HepG2 (cell line): ENCODE measurements at regions not wholly inside any gene's neighbourhood (a gene's known extent, or its start where the extent isn't known, plus 50 kb on each side); places are given as distances from the start of the nearest gene placed in this dataset.

Source experiments
- ATAC-seq: fragments of 200-7000 bp; cut with Tn5 transposase; 3 replicates; pipeline ENCODE4 v1.9.1; 2020; ENCODE audit warnings: mild to moderate bottlenecking, moderate library complexity
- BruUV-seq: library from RNA; stranded (reverse); fragments of 400-500 nt; replicated peaks from 2 replicates; lab custom pipeline; 2021; lab: Mats Ljungman, UMichigan
- CTCF ChIA-PET: fragments of 300-600 bp; formaldehyde crosslinking; extraction: SDS; loops from one replicate; lab custom pipeline; 2021; ENCODE audit warnings: low total read pairs, inconsistent platforms, low intra/inter-chr PET ratio; lab: Yijun Ruan, JAX
- POLR2A ChIA-PET: fragments of 350-600 bp; sonication (Branson Sonifier 250); formaldehyde crosslinking; loops from one replicate; lab custom pipeline; 2020; ENCODE audit warnings: antibody characterized with exemption, inconsistent platforms; lab: Yijun Ruan, JAX
- DNase-seq: peaks from one replicate; pipeline ENCODE4 v3.0.0-alpha.2; 2015; ENCODE audit warnings: low spot score
- FAIRE-seq: peaks from 3 replicates; lab custom pipeline; 2011; peaks lifted over from hg19 to GRCh38; lab: Jason Lieb, UNC
- H2AFZ ChIP-seq: one replicate; pipeline ENCODE4 v1.6.1; 2011; ENCODE audit warnings: low read length, inconsistent platforms
- H3K27ac ChIP-seq: fragments of 300-600 bp; 3 replicates; pipeline ENCODE4 v1.8.0; 2011; ENCODE audit warnings: mixed run types, mild to moderate bottlenecking, mixed read lengths, low read length, inconsistent platforms; ENCODE audit not compliant: insufficient read depth; ENCODE audit errors: extremely low read length
- H3K27me3 ChIP-seq, 2 experiments: fragments of 200-600 bp in 1 of 2; 2 replicates in 1 of 2; 3 replicates in 1 of 2; pipeline versions ENCODE4 v1.6.0 to v1.8.0; 2011; ENCODE audit warnings: low read length in 2 of 2, mild to moderate bottlenecking in 2 of 2, moderate library complexity in 2 of 2, inconsistent platforms in 1 of 2; ENCODE audit not compliant: insufficient read depth in 2 of 2, control insufficient read depth in 1 of 2
- H3K36me3 ChIP-seq, 2 experiments: fragments of 200-600 bp in 1 of 2; replicated peaks in 1 of 2; 2 replicates in 1 of 2; 3 replicates in 1 of 2; pipeline versions ENCODE4 v1.5.1 to v1.8.0; 2011; ENCODE audit warnings: low read length in 2 of 2, inconsistent platforms in 1 of 2; ENCODE audit not compliant: insufficient read depth in 2 of 2, control insufficient read depth in 1 of 2
- H3K4me1 ChIP-seq: 2 replicates; pipeline ENCODE4 v1.5.1; 2012; ENCODE audit warnings: low read length, inconsistent platforms; ENCODE audit not compliant: insufficient read depth
- H3K4me2 ChIP-seq: 2 replicates; pipeline ENCODE4 v1.6.0; 2011; ENCODE audit warnings: low read depth, low read length, inconsistent platforms
- H3K4me3 ChIP-seq, 3 experiments: fragments of 200-600 bp in 1 of 3; sonication (generic), shearing (Covaris generic) in 1 of 3; replicated peaks in 1 of 3; 2 replicates each; pipeline ENCODE4 v1.5.1; 2011 to 2016; ENCODE audit warnings: low read length in 3 of 3, inconsistent platforms in 2 of 3, low read depth in 2 of 3, mild to moderate bottlenecking in 2 of 3, control low read depth in 1 of 3, mixed read lengths in 1 of 3; ENCODE audit not compliant: insufficient read depth in 1 of 3
- H3K79me2 ChIP-seq: one replicate; pipeline ENCODE4 v1.6.1; 2011; ENCODE audit warnings: low read length, inconsistent platforms; ENCODE audit not compliant: insufficient read depth
- H3K9ac ChIP-seq: 2 replicates; pipeline ENCODE4 v1.6.0; 2011; ENCODE audit warnings: mild to moderate bottlenecking, low read depth, low read length, inconsistent platforms; ENCODE audit not compliant: insufficient read depth
- H3K9me3 ChIP-seq: 2 replicates; pipeline ENCODE4 v1.5.1; 2012; ENCODE audit warnings: mild to moderate bottlenecking, low read length
- H4K20me1 ChIP-seq: 2 replicates; pipeline ENCODE4 v1.6.0; 2011; ENCODE audit warnings: inconsistent platforms, mild to moderate bottlenecking, low read length, moderate library complexity; ENCODE audit not compliant: insufficient read depth
- MAFK ChIP-seq, 2 experiments: IDR thresholded peaks in 1 of 2; conservative IDR thresholded peaks in 1 of 2; 2 replicates each; pipeline ENCODE4 v1.6.1; 2011; ENCODE audit warnings: improper control_type of control experiment in 2 of 2, low read length in 2 of 2
- PHF21A ChIP-seq: sonication (generic); formaldehyde crosslinking; IDR thresholded peaks from 2 replicates; pipeline ENCODE4 v1.5.0; 2020; ENCODE audit warnings: mild to moderate bottlenecking, missing genetic modification reagents
- RELA ChIP-seq: sonication (generic); formaldehyde crosslinking; IDR thresholded peaks from 2 replicates; pipeline ENCODE4 v1.4.0; 2020; ENCODE audit warnings: missing genetic modification reagents
- RFX1 ChIP-seq: fragments of 450-650 bp; IDR thresholded peaks from 2 replicates; pipeline ENCODE4 v1.6.1; 2017
- ZNF205 ChIP-seq: IDR thresholded peaks from 2 replicates; pipeline ENCODE4 v1.6.1; 2018; ENCODE audit warnings: missing biosample characterization, missing genetic modification reagents
- ZNF713 ChIP-seq: sonication (generic); formaldehyde crosslinking; IDR thresholded peaks from 2 replicates; pipeline ENCODE4 v1.4.0; 2020; ENCODE audit warnings: mild to moderate bottlenecking, missing genetic modification reagents
- WGBS: methylation state at CpG from one replicate; pipeline ENCODE4 v1.1.6; 2017; ENCODE audit warnings: low lambda C conversion rate; 5-methylcytosine and 5-hydroxymethylcytosine counted together
- in situ Hi-C: cut with HindIII; loops from 2 replicates; pipeline ENCODE4 v1.10.0; 2017; ENCODE audit warnings: low pct_unique_long_range_greater_than_20kb; ENCODE audit not compliant: extremely low pct_ligation_motif_present
- intact Hi-C: fragments of 100-400 bp; cut with micrococcal nuclease; formaldehyde crosslinking; loops from one replicate; pipeline ENCODE4 v1.10.0; 2022; ENCODE audit not compliant: unreplicated experiment
- TF ChIP-seq, protein P1 (sequence below): sonication (generic); formaldehyde crosslinking; IDR thresholded peaks from 2 replicates; pipeline ENCODE4 v1.4.0; 2020; ENCODE audit warnings: missing genetic modification reagents
- TF ChIP-seq, protein P2 (sequence below): sonication (generic); formaldehyde crosslinking; IDR thresholded peaks from 2 replicates; pipeline ENCODE4 v1.5.1; 2020; ENCODE audit warnings: mild to moderate bottlenecking, missing genetic modification reagents, borderline replicate concordance
- TF ChIP-seq, protein P3 (sequence below): sonication (generic); formaldehyde crosslinking; IDR thresholded peaks from 2 replicates; pipeline ENCODE4 v1.5.0; 2020; ENCODE audit warnings: mild to moderate bottlenecking, missing genetic modification reagents

DNA sequence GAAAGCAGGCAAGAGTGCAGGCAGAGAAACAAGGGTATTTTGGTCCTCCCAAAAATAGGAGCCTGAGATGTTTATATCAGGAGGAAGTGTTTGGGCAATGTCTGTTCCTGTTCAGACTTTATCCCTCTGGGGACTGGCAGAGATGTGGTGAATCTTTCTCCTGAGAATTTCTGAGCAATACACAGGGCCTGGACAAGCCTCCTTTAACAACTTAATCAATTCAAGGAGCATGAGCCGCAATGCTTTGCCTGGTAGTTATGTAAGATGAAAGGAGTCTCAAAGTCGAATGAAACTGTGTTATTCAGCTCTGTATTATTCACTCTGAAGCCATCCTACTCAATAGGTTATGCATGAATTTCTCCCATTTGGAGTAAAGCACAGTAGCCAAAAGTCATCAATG lies 365.6 kb downstream of the MAN2A1 start:
- H3K27me3 ChIP-seq, result no peaks in the 10 kb centered on the region
- intact Hi-C loops, result no loop called here
- no peak overlapping the region for H3K9ac ChIP-seq
- POLR2A ChIA-PET, result no interaction called here
- FAIRE-seq (no peak), ATAC-seq (no peak), DNase-seq (no peak)
- no peaks in the 10 kb centered on the region for H3K36me3 ChIP-seq
- WGBS, result 28% methylated on average over 2 of the region's 2 CpGs
- no peak overlapping the region for H3K4me2 ChIP-seq
- H3K27ac ChIP-seq, result no peak overlapping the region
- H3K4me1 ChIP-seq, result no peaks in the 10 kb centered on the region
- no peak overlapping the region for H3K4me3 ChIP-seq
- no peak overlapping the region for H2AFZ ChIP-seq
- no peaks in the 10 kb centered on the region for H4K20me1 ChIP-seq
- no peaks in the 10 kb centered on the region for H3K9me3 ChIP-seq
- CTCF ChIA-PET, result no interaction called here
- H3K79me2 ChIP-seq, result no peaks in the 10 kb centered on the region
- TF ChIP-seq RELA (CRISPR knock-in tag) (no peak), MAFK (conservative IDR thresholded peaks at IDR 0.05 in 1 of 2, IDR thresholded peaks at IDR 0.05 in 1 of 2; ENCODE audit: low read length in 2 of 2) (no peak), ZNF205 (CRISPR knock-in tag) (no peak), PHF21A (CRISPR knock-in tag) (no peak), RFX1 (no peak), ZNF713 (no peak)
- TF ChIP-seq, protein P1, sequence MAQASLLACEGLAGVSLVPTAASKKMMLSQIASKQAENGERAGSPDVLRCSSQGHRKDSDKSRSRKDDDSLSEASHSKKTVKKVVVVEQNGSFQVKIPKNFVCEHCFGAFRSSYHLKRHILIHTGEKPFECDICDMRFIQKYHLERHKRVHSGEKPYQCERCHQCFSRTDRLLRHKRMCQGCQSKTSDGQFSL (CRISPR knock-in tag), result no peak
- TF ChIP-seq, protein P2, sequence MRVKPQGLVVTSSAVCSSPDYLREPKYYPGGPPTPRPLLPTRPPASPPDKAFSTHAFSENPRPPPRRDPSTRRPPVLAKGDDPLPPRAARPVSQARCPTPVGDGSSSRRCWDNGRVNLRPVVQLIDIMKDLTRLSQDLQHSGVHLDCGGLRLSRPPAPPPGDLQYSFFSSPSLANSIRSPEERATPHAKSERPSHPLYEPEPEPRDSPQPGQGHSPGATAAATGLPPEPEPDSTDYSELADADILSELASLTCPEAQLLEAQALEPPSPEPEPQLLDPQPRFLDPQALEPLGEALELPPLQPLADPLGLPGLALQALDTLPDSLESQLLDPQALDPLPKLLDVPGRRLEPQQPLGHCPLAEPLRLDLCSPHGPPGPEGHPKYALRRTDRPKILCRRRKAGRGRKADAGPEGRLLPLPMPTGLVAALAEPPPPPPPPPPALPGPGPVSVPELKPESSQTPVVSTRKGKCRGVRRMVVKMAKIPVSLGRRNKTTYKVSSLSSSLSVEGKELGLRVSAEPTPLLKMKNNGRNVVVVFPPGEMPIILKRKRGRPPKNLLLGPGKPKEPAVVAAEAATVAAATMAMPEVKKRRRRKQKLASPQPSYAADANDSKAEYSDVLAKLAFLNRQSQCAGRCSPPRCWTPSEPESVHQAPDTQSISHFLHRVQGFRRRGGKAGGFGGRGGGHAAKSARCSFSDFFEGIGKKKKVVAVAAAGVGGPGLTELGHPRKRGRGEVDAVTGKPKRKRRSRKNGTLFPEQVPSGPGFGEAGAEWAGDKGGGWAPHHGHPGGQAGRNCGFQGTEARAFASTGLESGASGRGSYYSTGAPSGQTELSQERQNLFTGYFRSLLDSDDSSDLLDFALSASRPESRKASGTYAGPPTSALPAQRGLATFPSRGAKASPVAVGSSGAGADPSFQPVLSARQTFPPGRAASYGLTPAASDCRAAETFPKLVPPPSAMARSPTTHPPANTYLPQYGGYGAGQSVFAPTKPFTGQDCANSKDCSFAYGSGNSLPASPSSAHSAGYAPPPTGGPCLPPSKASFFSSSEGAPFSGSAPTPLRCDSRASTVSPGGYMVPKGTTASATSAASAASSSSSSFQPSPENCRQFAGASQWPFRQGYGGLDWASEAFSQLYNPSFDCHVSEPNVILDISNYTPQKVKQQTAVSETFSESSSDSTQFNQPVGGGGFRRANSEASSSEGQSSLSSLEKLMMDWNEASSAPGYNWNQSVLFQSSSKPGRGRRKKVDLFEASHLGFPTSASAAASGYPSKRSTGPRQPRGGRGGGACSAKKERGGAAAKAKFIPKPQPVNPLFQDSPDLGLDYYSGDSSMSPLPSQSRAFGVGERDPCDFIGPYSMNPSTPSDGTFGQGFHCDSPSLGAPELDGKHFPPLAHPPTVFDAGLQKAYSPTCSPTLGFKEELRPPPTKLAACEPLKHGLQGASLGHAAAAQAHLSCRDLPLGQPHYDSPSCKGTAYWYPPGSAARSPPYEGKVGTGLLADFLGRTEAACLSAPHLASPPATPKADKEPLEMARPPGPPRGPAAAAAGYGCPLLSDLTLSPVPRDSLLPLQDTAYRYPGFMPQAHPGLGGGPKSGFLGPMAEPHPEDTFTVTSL, result no peak
- TF ChIP-seq, protein P3, sequence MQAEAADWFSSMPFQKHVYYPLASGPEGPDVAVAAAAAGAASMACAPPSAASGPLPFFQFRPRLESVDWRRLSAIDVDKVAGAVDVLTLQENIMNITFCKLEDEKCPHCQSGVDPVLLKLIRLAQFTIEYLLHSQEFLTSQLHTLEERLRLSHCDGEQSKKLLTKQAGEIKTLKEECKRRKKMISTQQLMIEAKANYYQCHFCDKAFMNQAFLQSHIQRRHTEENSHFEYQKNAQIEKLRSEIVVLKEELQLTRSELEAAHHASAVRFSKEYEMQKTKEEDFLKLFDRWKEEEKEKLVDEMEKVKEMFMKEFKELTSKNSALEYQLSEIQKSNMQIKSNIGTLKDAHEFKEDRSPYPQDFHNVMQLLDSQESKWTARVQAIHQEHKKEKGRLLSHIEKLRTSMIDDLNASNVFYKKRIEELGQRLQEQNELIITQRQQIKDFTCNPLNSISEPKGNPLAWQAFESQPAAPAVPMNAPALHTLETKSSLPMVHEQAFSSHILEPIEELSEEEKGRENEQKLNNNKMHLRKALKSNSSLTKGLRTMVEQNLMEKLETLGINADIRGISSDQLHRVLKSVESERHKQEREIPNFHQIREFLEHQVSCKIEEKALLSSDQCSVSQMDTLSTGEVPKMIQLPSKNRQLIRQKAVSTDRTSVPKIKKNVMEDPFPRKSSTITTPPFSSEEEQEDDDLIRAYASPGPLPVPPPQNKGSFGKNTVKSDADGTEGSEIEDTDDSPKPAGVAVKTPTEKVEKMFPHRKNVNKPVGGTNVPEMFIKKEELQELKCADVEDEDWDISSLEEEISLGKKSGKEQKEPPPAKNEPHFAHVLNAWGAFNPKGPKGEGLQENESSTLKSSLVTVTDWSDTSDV (CRISPR knock-in tag), result no peak
- no TSS peak for BruUV-seq
- in situ Hi-C loops, result no loop called here
